ENCODE measurements at regions not wholly inside any gene's neighbourhood (a gene's known extent, or its start where the extent isn't known, plus 50 kb on each side); places are given as distances from the start of the nearest gene placed in this dataset.

- TF ChIP-seq CTCF (IDR thresholded peaks at IDR 0.05) (no peak), ZFX (IDR thresholded peaks at IDR 0.05; ENCODE audit: borderline replicate concordance) (no peak)
These were observed 608.4 kb downstream of the RAB28 start for GRCh38 chr4:12875640-12876243.
